Natural killer cell (primary cell): ENCODE measurements at regions not wholly inside any gene's neighbourhood (a gene's known extent, or its start where the extent isn't known, plus 50 kb on each side); places are given as distances from the start of the nearest gene placed in this dataset.

ENCODE experiments used
- ATAC-seq, 3 donors: fragments of 150-1000 bp in 2 of 3; fragments of 200-7000 bp in 1 of 3; cut with Tn5 transposase; 1 replicate in 1 of 3; 2 replicates in 2 of 3; pipeline ENCODE4 v1.10.0; 2021; ENCODE audit warnings: mild to moderate bottlenecking in 2 of 3, moderate library complexity in 2 of 3
- DNase-seq, 2 donors: peaks; one replicate each; pipeline versions ENCODE4 v3.0.0 to v3.0.0-alpha.2; 2013 to 2021; ENCODE audit warnings: mixed read lengths in 1 of 2
- H3K27ac ChIP-seq: one replicate; pipeline ENCODE4 v1.5.1; 2013; ENCODE audit warnings: mild to moderate bottlenecking, low read length
- H3K27me3 ChIP-seq: one replicate; pipeline ENCODE4 v1.6.1; 2013; ENCODE audit warnings: low read length; ENCODE audit not compliant: control insufficient read depth, insufficient read depth
- H3K36me3 ChIP-seq: one replicate; pipeline ENCODE4 v1.6.1; 2013; ENCODE audit warnings: low read length; ENCODE audit not compliant: control insufficient read depth, insufficient read depth
- H3K4me1 ChIP-seq: one replicate; pipeline ENCODE4 v1.6.1; 2013; ENCODE audit warnings: low read length; ENCODE audit not compliant: control insufficient read depth, insufficient read depth
- H3K4me3 ChIP-seq: one replicate; pipeline ENCODE4 v1.5.1; 2013; ENCODE audit warnings: low read length
- H3K9me3 ChIP-seq: one replicate; pipeline ENCODE4 v1.6.1; 2013; ENCODE audit warnings: low read length; ENCODE audit not compliant: control insufficient read depth, insufficient read depth
- H3K27ac Mint-ChIP-seq, 2 donors: one replicate each; pipeline ENCODE4 v1.8.0; 2022; ENCODE audit warnings: mild to moderate bottlenecking in 2 of 2, mixed read lengths in 2 of 2, moderate library complexity in 1 of 2
- H3K27me3 Mint-ChIP-seq, 2 donors: one replicate each; pipeline ENCODE4 v1.8.0; 2022; ENCODE audit warnings: low read depth in 2 of 2, mixed read lengths in 2 of 2
- H3K36me3 Mint-ChIP-seq: one replicate; pipeline ENCODE4 v1.8.0; 2022; ENCODE audit warnings: mixed read lengths
- H3K4me1 Mint-ChIP-seq, 2 donors: one replicate each; pipeline ENCODE4 v1.8.0; 2022; ENCODE audit warnings: mixed read lengths in 2 of 2
- H3K4me3 Mint-ChIP-seq: one replicate; pipeline ENCODE4 v1.8.0; 2022; ENCODE audit warnings: mild to moderate bottlenecking, moderate library complexity, mixed read lengths
- H3K9me3 Mint-ChIP-seq, 2 donors: one replicate each; pipeline ENCODE4 v1.8.0; 2022; ENCODE audit warnings: mixed read lengths in 2 of 2
- WGBS: methylation state at CpG from one replicate; pipeline ENCODE4 v1.1.7; 2013; ENCODE audit warnings: missing lambda C conversion rate; ENCODE audit not compliant: insufficient coverage; 5-methylcytosine and 5-hydroxymethylcytosine counted together
- intact Hi-C: fragments of 100-400 bp; cut with micrococcal nuclease; formaldehyde crosslinking; loops from one replicate; pipeline ENCODE4 v1.14.2; 2022
- TF ChIP-seq, protein P1 (sequence below): fragments of 200-600 bp; IDR thresholded peaks from one replicate; pipeline ENCODE4 v1.8.0; 2022; ENCODE audit warnings: antibody characterized with exemption

DNA sequence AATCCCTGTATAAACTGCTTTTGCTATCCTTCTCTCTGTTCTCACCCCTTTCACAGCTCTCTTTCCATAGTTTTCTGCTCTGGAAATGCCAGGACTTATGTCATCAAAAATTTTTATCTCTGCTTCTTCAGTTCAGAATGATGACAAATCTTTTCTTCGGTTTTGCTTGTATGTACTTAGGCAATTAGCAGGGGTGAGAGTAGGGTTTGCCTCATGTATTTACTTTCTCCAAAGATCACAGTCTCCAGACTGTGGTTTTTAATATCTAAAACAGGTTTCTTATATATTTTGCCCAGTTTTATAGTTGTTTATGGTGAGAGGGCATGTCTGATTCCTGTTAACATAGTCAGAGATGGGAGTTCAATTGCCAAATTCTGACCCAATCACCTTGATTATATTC lies 235.4 kb upstream of the LYPLAL1 start:
- Mint-ChIP-seq H3K4me3 (no peak overlapping the region), H3K36me3 (peaks cover 11% of the 10 kb centered on the region), H3K4me1 (no peaks in the 10 kb centered on the region), H3K9me3 (peaks cover 13 to 22% of the 10 kb centered on the region in 2 donors), H3K27ac (no peak overlapping the region), H3K27me3 (no peaks in the 10 kb centered on the region)
- ATAC-seq (no peak), DNase-seq (no peak)
- Histone ChIP-seq H3K27ac (no peak overlapping the region), H3K27me3 (no peaks in the 10 kb centered on the region), H3K9me3 (no peaks in the 10 kb centered on the region), H3K36me3 (no peaks in the 10 kb centered on the region), H3K4me1 (no peaks in the 10 kb centered on the region), H3K4me3 (no peak overlapping the region)
- intact Hi-C loops = no loop called here
- TF ChIP-seq, protein P1, sequence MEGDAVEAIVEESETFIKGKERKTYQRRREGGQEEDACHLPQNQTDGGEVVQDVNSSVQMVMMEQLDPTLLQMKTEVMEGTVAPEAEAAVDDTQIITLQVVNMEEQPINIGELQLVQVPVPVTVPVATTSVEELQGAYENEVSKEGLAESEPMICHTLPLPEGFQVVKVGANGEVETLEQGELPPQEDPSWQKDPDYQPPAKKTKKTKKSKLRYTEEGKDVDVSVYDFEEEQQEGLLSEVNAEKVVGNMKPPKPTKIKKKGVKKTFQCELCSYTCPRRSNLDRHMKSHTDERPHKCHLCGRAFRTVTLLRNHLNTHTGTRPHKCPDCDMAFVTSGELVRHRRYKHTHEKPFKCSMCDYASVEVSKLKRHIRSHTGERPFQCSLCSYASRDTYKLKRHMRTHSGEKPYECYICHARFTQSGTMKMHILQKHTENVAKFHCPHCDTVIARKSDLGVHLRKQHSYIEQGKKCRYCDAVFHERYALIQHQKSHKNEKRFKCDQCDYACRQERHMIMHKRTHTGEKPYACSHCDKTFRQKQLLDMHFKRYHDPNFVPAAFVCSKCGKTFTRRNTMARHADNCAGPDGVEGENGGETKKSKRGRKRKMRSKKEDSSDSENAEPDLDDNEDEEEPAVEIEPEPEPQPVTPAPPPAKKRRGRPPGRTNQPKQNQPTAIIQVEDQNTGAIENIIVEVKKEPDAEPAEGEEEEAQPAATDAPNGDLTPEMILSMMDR = no peak
- WGBS = no CpG with 5 or more reads among the region's 1 CpG

DNA sequence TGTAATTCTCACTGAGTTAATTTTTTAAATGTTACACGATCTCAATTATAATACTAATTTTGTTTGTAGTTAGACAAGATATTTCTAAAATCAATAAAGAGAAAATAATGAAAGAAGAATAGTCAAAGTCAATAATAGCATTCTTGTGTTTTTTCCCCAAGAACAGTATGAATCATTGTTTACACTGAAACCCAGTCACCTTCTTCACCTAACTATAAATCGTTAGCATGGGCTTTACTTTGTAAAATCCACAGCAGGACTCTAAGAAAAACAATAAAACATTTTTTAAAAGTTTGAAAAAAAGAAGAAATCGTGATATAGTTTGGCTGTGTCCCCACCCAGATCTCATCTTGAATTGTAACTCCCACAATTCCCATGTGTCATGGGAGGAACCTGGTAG lies 234.6 kb upstream of the LYPLAL1 start:
- Mint-ChIP-seq H3K9me3 (peaks cover 13 to 20% of the 10 kb centered on the region in 2 donors), H3K36me3 (peaks cover 11% of the 10 kb centered on the region), H3K27ac (no peak overlapping the region), H3K4me3 (no peak overlapping the region), H3K27me3 (no peaks in the 10 kb centered on the region), H3K4me1 (no peaks in the 10 kb centered on the region)
- 33% methylated on average over 1 of the region's 3 CpGs for WGBS
- Histone ChIP-seq H3K27me3 (no peaks in the 10 kb centered on the region), H3K4me1 (no peaks in the 10 kb centered on the region), H3K4me3 (no peak overlapping the region), H3K36me3 (no peaks in the 10 kb centered on the region), H3K9me3 (no peaks in the 10 kb centered on the region), H3K27ac (no peak overlapping the region)
- no peak for DNase-seq
- TF ChIP-seq, protein P1 = no peak
- no peak for ATAC-seq
- intact Hi-C loops = no loop called here

- DNase-seq (no peak), ATAC-seq (no peak)
- Histone ChIP-seq H3K27me3 (no peaks in the 10 kb centered on the region), H3K36me3 (no peaks in the 10 kb centered on the region), H3K9me3 (no peaks in the 10 kb centered on the region), H3K4me1 (no peaks in the 10 kb centered on the region), H3K27ac (no peak overlapping the region), H3K4me3 (no peak overlapping the region)
- TF ChIP-seq, protein P1 = no peak
- Mint-ChIP-seq H3K4me1 (no peaks in the 10 kb centered on the region), H3K36me3 (no peaks in the 10 kb centered on the region), H3K27ac (no peak overlapping the region), H3K27me3 (no peaks in the 10 kb centered on the region), H3K9me3 (peaks cover 14 to 16% of the 10 kb centered on the region in 2 donors), H3K4me3 (no peak overlapping the region)
- WGBS = 57% methylated on average over 5 of the region's 5 CpGs
- intact Hi-C loops = loop anchor here (2.0 kb wide), 1 partner anchor 20 kb away; no protein-coding TSS in a partner anchor
These were observed 231.2 kb upstream of the LYPLAL1 start for GRCh38 chr1:218942431-218942830.

GRCh38 chr1:218943371-218943770 lies 230.3 kb upstream of the LYPLAL1 start:
- DNase-seq (no peak), ATAC-seq (no peak)
- intact Hi-C loops = loop anchor here (2.0 kb wide), 1 partner anchor 21 kb away; no protein-coding TSS in a partner anchor
- TF ChIP-seq, protein P1 = no peak
- Mint-ChIP-seq H3K36me3 (no peaks in the 10 kb centered on the region), H3K4me1 (no peaks in the 10 kb centered on the region), H3K27me3 (no peaks in the 10 kb centered on the region), H3K4me3 (no peak overlapping the region), H3K27ac (no peak overlapping the region), H3K9me3 (peaks cover 13 to 15% of the 10 kb centered on the region in 2 donors)
- 85% methylated on average over 2 of the region's 2 CpGs for WGBS
- no peaks in the 10 kb centered on the region for H3K9me3 ChIP-seq
- H3K4me3 ChIP-seq = no peak overlapping the region
- H3K27me3 ChIP-seq = no peaks in the 10 kb centered on the region
- no peaks in the 10 kb centered on the region for H3K4me1 ChIP-seq
- no peak overlapping the region for H3K27ac ChIP-seq
- H3K36me3 ChIP-seq = no peaks in the 10 kb centered on the region
